Activated T-cell treated with anti-CD3 and anti-CD28 coated beads, Interleukin-2, amount 50 U/mL, for 1 hour (primary cell): ENCODE measurements at regions not wholly inside any gene's neighbourhood (a gene's known extent, or its start where the extent isn't known, plus 50 kb on each side); places are given as distances from the start of the nearest gene placed in this dataset.
"Not testable (repeated sequence)": the region's sequence is repeated elsewhere in the genome, so short reads cannot be mapped to it uniquely, and the experiment has no call there.

ENCODE experiments used
- DNase-seq: peaks from one replicate; pipeline ENCODE4 v3.0.0-alpha.2; 2020

GRCh38 chr6:153373869-153374268 lies 242.8 kb upstream of the RGS17 start:
- DNase-seq = no peak

- DNase-seq = no peak
Observed at GRCh38 chr6:153368131-153368530, 237.0 kb upstream of the RGS17 start.

DNA sequence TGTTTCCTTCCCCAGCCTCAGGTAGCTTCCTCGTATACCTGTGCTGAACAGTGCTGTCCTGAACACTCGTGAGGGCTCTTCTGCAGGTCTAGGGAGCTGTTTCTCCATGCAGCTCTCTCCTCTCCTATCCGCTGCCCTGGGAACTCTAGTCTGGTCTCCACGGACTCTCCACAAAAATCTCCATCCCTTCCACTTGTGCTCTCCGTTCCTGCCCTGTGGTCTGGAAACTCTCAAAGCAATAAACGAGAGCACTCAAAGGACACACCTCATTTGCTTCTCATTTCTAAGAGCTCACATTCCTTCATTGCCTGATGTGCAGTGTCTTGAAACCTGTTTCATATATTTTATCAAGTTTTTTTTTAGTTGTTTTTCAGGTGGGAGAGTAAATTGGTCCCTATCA lies 235.9 kb upstream of the RGS17 start:
- no peak for DNase-seq

DNA sequence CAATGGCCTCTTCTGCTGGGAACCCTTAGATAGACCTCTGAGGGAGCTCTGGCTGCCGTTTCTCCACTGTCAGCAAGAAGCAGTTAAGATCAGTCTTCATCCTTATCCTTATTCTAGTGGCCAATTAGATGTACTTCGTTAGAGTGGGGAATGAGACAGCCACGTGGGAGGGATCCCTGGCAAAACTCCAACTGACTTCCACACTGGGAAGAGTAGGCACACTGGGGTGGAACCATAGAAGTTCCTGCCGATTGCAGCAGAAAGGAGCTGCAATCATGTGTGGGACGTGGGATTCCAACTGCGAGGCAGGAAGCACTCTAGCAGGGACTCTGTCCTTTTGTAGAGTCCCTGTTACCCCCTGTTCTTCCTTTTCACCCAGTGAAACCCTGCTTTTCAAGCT lies 226.3 kb upstream of the RGS17 start:
- no peak for DNase-seq

GRCh38 chr6:153340568-153340967 lies 209.5 kb upstream of the RGS17 start:
- DNase-seq = no peak

DNA sequence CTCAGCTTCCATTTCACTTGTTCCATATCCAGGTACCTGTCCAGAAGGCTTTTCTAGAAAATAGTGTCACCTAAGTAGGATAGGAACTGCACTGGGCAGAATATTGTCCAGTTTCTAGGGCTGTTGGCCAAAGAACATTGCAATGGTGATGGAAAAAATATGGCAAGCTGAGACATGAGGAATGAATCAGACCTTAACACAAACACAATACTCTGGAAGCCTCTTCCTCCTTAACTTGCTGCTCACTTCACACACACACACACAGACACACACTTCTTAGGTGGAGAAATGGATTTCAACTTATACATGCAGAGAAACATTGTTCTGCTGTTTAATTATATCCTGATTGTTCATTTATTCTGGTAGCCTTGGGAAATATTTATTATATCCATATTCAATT lies 203.0 kb upstream of the RGS17 start:
- no peak for DNase-seq

DNA sequence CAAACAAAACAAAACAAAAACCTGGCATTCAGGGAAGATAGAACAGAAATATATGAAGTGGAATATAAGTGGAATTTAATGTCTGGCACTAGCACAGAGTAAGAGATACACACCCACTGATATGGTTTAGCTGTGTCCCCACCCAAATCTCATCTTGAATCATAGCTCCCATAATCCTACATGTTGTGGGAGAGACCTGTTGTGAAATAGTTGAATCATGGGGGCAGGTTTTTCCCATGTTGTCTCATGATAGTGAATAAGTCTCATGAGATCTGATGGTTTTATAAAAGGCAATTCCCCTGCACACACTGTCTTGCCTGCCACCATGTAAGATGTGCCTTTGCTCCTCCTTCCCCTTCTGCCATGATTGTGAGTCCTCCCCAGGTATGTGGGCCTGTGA lies 200.1 kb upstream of the RGS17 start:
- DNase-seq = not testable (repeated sequence)

- DNase-seq = no peak
Observed at GRCh38 chr6:153328194-153328593, 197.1 kb upstream of the RGS17 start.

DNA sequence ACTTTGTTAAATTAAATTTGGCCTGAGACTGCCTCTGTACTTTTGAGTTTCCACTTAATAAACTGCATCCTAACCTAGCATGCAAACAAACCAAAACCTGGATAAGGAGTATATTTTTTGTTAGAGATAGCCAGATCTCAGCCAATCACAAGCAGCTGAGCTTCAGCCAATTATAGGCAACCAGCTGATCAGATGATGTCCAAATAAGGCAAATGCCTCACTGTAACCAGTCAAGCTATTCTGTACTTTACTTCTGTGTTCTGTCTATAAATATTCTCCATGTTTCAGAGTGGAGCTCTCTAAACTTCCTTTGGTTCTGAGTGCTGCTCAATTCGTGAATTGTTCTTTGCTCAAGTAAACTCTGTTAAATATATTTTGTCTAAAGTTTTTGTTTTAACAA lies 194.6 kb upstream of the RGS17 start:
- DNase-seq = no peak

DNA sequence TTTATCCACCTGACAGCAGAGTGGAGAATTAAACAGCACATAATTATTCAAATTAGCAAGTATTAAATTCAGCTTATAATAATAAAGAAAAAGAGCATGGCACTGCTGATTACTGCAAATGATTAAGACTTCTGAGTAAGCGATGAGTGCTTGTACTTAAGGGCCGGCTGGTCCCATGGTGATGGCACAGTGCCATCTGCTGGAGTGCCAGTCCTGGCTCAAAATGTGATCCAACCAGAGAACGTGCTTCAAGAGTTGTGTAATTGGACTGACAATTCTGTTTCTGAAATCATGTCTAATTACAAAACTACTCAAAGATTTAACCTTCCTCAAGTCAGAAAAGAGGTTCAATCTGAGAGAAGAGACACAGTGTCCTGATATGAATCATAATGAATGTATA lies 181.6 kb upstream of the RGS17 start:
- peak; percentile 18 for DNase-seq

DNA sequence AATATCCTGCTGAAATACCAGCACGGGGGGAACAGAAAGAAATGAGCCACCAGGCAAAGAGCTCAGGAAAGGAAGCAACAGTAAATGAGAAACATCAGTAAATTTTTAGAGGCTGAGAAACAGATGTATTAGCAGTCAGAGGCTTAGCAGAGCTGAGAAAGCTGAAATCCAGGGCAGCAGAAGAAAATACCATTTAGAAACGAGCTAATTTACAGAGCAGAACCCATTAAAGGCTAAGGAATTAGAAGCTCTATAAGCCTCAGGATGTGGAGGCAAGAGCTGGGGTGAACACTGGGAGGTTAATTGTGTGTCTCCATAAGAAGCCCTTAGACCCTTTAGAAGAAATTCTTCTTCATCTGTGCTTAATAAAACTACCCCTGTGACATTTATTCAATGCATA lies 178.6 kb upstream of the RGS17 start:
- no peak for DNase-seq

DNA sequence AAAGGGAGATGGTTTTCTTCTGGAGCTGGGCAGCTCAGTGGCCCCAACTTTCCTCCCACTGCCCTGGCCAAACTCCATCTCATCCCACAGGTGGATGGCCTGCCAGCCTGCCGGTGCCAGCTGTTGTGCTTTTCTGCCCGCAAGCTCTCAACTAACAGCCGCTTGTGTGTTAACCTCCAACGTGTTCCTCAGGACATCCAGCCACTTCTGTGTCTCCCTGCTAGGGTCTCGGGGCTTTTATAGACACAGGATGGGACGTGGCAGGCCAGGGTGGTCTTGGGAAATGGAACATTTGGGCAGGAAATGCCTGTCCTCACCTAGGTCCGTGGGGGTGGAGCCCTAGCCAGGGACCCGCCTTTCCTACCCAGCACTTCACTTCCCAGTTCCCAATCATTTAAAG lies 171.1 kb upstream of the RGS17 start:
- no peak for DNase-seq

GRCh38 chr6:153301602-153302001 lies 170.5 kb upstream of the RGS17 start:
- no peak for DNase-seq

GRCh38 chr6:153282456-153282855 lies 151.4 kb upstream of the RGS17 start:
- not testable (repeated sequence) for DNase-seq

GRCh38 chr6:153275997-153276396 lies 144.9 kb upstream of the RGS17 start:
- DNase-seq = no peak

DNA sequence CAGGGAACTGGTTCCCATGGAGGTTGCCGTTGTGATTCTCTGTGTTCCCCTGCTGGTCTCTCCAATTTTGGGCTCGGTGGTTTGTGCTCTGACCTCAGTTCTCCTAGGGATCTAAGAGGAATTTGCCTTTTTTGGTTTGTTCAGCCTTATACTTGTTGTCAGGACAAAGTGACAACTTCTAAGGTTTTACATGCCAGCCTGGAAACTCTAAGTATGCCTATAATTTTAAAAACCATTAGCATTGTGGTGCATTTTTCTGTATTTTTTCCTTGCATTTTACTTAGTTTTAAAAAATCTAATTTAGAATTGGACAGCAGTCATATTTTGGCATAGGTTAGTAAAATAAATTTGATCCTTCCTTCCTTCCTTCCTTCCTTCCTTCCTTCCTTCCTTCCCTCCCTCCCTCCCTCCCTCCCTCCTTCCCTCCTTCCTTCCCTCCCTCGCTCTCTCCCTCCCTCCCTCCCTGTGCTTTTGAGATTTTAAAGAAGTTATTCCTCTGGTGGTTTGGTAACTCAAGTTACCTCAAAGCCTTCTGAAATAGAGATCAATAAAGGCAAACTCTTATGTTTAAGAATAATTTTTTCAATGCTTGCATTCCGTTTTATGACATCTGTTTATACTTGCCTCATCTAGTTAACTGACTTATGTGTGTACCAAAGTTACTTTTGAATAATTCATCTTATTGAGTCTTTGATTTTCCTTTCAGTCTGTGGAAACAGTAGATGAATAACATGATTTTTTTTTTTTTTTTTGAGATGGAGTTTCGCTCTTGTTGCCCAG lies 141.3 kb upstream of the RGS17 start:
- no peak for DNase-seq

DNA sequence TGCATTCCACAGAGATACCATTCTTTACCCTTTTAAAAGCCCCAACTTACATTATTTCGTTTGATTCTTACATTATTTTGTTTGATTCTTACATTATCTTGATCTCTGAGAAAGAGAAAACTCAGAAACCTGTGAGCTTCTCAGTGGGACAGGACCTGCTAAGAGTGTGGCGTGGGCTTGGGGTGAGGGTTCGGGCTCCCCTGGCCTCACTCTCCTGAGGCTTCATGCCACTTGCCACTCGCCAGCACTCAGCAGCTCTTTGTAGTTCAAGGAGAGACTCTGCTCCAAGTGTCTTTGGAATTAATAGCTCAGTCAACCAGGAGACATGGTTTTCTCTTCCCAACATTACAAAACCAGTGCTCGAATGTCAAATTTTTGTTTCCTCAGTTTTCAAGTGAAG lies 132.4 kb upstream of the RGS17 start:
- DNase-seq = no peak

DNA sequence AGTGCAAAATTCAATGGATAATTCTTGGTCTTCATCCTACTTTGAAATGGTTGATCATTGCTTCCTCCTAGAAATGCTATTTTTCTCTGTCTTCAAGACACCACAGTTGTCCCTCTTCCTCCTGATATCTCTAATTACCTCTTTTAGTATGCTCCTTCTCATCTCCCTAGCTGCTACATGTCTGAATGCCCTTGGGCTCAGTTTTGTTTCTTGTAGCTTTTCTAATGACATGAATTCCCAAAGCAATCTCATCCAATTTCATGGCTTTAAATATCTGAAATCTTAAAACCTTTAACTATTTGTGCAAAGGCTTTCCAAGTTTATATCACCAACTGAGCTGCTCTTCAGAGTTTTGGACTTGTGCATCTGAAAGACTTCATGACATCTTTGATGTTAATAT lies 120.2 kb upstream of the RGS17 start:
- DNase-seq = no peak

GRCh38 chr6:153237670-153238069 lies 106.6 kb upstream of the RGS17 start:
- DNase-seq = no peak

GRCh38 chr6:153231048-153231646 lies 100.1 kb upstream of the RGS17 start:
- no peak for DNase-seq

- no peak for DNase-seq
Observed at GRCh38 chr6:153218184-153218792, 87.2 kb upstream of the RGS17 start.

- DNase-seq = no peak
Observed at GRCh38 chr6:153216789-153217188, 85.7 kb upstream of the RGS17 start.

DNA sequence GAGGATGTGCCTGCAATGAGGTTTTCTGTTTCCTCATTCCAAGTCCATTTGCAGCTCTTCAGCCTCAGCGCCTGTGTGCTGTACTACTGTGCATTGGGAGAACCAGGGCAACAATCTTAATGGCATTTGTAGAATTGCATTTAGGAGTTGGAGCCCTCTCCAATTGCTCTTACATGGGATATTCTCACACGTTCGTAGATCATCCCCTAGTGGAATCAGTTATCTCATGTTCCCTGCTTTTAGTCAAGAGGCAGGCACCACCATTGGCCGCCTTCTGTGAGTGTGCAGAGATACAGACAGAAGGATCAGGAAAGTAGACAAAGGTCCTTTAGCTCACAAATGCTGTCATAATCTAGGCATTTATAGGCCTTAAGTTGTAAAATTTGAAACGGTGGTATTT lies 84.2 kb upstream of the RGS17 start:
- DNase-seq = no peak

GRCh38 chr6:153214436-153214835 lies 83.4 kb upstream of the RGS17 start:
- no peak for DNase-seq

DNA sequence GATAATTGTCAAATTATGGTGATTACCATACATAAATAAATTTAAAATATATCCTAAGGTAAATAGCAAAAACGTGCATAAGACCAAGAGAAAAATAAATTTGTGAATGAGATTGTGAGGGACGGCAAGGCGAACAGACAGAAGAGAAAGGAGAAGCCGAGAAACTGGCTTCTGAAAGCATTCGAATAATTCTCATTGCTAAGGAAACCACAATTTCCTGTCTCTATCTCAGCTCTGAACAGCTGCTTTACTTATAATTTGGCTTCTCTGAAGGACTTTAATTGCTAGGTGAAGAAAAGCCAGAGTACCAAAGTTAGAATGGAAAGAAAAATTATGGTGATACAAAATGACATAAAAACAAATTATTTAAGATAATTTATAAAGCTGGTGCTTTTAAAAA lies 79.0 kb upstream of the RGS17 start:
- no peak for DNase-seq
